GM19468 (cell line): ENCODE measurements at regions not wholly inside any gene's neighbourhood (a gene's known extent, or its start where the extent isn't known, plus 50 kb on each side); places are given as distances from the start of the nearest gene placed in this dataset.

Source experiments
- ATAC-seq: cut with Tn5 transposase; IDR thresholded peaks from one replicate; pipeline ENCODE4 v1.9.1; 2021; ENCODE audit warnings: mild to moderate bottlenecking, moderate library complexity, moderate number of reproducible peaks; ENCODE audit not compliant: unreplicated experiment; ENCODE audit errors: extremely low read depth

DNA sequence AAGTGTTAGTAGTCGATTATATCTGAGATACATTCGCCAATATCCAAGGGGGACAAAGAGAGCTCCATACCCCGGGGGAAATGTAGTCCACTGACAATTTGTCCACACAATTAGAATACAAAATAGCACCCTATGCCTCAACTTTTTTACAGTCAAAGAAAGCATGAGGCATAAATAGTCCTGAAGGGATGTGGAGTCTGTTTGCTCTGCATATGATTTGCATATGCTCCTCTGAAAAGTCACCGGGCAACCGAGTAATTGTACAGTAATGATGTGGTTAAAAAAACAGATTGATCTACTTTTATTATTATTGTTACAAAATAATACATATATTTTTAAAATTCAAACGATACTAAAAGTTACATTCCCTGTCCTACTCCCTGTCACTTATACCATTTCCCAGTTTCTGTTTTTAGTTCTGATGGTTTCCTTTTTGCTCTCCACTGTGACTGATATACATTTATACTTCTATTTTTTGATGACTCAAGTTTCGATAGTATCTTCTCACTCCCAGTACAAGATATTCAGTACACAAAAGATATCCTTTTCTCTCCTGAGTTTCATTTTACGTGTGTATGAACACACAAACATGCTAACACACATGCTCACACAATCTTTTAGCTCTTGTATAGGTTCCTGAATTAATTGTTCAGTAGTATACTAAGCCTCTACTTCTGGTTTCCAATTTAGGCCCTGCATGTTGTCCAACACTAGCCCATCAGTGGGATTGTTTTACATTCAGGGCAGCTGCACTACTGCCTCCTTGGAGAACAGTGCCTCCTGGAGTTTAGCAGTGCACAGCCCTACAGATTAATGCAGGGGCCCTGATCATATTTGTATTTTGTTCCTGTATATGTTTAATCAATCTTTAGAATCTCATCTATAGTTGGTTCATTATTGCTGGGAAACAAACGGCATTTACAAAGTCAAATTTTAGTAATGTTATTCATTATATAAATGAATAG is 130.9 kb downstream of the TES start:
- ATAC-seq = no peak

DNA sequence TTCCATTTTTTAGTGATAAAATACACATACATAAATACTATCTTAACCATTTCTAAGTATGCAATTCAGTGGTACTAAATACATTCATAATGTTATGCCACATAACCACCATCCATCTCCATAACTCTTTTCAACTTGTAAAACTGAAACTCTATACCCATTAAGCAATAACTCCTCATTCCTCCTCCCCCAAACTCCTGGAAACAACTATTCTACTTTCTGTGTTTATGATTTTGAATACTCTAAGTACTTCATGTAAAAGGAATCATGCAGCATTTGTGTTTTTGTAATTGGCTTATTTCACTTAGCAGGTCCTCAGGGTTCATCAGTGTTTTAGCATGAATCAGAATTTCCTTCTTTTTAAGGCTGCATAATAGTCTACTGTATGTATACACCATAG is 131.8 kb downstream of the TES start:
- ATAC-seq = no peak

- ATAC-seq = no peak
Measured at GRCh38 chr7:116347151-116347832, 137.0 kb downstream of the TES start.

- ATAC-seq = no peak
Measured at GRCh38 chr7:116348346-116348745, 138.0 kb downstream of the TES start.

GRCh38 chr7:116351966-116352365 is 141.6 kb downstream of the TES start:
- no peak for ATAC-seq

- no peak for ATAC-seq
Measured at GRCh38 chr7:116353647-116354046, 143.3 kb downstream of the TES start.

GRCh38 chr7:116354171-116354545 is 143.8 kb downstream of the TES start:
- ATAC-seq = no peak

GRCh38 chr7:116354546-116355423 is 144.4 kb downstream of the TES start:
- no peak for ATAC-seq

DNA sequence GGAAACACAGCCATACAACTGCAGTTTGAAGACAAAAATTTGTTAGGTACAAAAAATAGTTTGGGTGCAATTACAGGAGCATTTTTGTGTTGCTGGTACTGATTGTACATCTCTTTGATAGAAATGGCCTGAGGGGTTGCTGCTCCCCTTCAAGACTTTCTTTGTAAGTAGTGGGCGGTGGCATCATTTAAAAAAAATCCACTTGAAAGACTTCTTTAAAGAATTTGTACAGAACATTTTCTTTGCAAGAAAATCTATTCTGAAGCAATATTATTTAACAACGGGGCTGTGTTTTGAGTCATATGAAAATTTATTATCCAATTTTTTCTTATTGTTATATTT is 144.1 kb upstream of the CAV2 start:
- no peak for ATAC-seq

DNA sequence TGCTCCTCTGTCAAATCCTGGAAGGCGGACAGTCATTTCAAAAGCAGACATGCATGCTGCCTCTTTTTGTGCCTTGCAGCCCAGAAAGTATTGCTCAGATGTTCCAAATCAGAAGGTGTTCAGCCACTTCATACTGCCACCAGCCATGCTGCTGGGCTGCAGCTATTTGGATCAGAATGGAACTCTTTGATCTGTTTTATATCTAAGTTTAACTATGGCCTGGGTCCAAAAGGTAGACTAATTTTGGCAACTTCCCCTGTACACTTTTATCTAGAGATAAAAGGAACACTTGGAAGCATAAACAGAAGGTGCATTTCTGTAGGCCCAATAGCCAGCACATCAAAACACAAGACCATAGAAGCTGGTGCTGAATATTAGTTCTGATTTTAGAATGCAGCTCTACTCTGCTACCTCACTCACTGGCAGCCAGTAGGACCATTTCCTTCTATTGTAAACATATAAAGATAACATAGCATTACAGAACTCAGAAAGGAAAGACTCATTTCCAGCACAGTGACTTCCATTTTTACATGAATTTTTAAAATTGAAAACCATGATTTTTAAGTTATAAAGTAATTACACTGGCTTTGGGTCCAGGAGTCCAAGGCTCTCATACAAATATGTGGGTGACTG is 143.1 kb upstream of the CAV2 start:
- no peak for ATAC-seq

DNA sequence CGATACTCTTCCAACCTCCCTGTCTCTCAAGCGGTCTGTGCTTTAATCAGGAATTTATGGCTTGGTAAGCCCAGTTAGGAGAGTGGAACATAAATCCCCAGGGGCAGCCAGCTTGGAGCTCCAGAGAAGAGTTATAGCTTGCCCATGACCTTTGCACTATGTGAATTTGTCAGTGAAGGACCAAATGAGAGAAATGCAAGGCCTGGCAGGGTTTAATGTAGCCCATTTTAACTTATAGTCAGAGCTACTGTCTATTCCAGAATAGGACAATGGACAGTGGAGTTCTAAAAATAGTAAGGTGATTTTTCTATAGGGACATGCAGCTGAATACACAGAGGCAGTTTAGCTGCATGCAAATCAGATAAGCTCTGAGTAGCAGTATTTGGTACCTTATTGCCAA is 142.6 kb upstream of the CAV2 start:
- no peak for ATAC-seq

DNA sequence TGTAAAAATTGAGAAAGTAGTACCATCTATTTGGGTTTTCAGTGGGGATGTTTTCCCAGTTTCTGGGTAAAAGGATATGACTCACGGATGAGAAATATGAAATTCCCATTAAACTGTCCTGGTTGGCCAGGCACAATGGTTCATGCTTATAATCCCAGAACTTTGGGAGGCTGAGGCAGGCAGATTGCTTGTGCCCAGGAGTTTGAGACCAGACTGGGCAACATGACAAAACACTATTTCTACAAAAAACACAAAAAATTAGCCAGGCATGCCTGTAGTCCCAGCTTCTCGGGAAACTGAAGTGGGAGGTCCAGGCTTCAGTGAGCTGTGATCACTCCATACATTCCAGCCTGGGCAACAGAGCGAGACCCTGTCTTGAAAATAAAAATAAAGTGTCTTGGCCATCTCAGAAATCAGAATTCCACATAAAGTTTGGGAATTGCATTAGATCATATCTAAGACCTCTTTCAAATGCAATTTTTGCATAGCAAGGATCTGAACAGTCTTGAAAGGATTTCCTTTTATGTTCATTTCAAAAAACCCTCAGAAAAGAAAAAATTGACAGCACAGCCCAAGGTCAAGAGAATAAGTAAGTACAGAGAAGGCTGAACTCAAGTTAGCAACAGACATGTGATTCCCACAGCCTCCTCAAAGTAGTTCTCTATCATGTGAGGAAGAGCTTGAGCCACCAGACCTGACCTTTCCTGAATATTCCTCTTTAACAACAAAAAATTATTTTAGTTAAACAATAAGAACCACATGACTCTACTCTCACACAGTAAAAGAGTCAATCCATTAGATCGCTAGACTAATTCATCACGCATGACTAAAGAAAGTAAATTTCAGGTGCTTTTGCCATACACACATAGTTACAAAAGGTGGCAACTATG is 141.5 kb upstream of the CAV2 start:
- no peak for ATAC-seq

- no peak for ATAC-seq
Measured at GRCh38 chr7:116361767-116362166, 137.8 kb upstream of the CAV2 start.

GRCh38 chr7:116363637-116364432 is 135.7 kb upstream of the CAV2 start:
- ATAC-seq = no peak

DNA sequence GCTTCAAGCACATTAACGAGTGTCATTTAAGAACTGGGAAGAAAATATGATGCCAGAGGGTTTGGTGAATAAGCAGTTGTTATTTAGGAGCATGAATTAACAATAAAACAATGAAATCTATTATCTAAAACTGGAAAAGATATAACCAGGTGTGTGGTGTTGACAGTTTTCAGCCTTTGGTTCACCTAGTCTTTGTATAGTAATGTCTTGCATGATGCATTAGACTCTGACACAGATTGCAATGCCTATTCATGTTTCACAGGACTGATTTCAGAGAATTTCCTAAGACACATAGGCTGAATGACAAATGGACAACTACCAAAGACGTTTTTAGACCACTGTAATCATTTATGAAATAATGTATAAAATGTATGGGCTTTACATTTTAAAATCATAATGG is 135.1 kb upstream of the CAV2 start:
- no peak for ATAC-seq

GRCh38 chr7:116365797-116366196 is 133.7 kb upstream of the CAV2 start:
- no peak for ATAC-seq

DNA sequence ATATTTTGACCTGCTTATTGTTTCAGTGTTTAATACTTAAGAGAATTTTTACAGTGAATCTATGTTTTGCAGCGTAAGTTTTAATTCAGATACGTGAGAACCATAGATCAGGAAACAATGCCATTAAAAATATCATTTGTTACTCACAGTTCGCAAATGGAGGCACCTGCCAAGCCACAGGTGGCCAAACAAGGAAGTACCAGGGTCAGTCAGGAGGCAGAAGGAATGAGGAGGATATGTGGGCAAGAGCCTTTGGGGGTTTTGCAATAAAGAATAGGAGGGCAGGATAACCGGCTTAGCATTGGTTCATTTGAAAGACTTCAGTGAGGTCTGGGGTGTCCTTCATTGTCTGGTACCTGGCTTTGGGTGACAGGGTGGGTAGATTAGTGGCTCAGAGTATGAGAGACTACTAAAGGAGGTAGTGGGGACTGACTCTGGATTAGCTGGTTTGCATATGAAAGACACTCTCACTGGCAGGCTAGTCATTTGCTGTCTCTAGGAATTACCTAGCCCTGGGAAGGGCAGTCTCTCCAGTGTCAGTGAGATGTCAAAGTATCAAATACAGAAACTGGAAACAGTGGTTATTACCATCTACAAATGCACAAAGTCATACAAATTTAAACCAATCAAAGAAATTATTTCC is 132.2 kb upstream of the CAV2 start:
- no peak for ATAC-seq

DNA sequence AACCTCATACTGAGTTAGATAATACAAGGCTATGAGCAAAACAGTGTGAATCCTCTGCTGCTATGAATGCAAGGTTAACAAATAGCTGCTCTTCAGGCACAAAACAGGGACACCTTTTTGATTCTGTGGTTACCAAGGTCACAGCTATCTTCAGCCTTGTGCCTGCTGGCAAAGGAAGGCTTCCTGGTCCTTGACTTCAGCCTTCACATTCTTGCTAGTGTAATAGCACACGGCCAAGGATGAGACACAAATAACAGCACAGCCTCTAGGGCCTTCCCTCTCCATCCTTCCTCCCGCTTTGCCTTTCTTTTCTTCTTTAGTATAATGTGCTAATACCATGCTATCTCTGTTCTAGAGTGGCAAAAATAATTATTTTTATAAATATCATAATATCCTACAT is 130.6 kb upstream of the CAV2 start:
- ATAC-seq = no peak
